Keratinocyte (primary cell): ENCODE measurements at regions not wholly inside any gene's neighbourhood (a gene's known extent, or its start where the extent isn't known, plus 50 kb on each side); places are given as distances from the start of the nearest gene placed in this dataset.
"Not testable (repeated sequence)": the region's sequence is repeated elsewhere in the genome, so short reads cannot be mapped to it uniquely, and the experiment has no call there.

Experiments
- DNase-seq: peaks from one replicate; pipeline ENCODE4 v3.0.0-alpha.2; 2011; ENCODE audit warnings: low read depth, missing footprints, low spot score
- FAIRE-seq: peaks from 2 replicates; lab custom pipeline; 2011; peaks lifted over from hg19 to GRCh38; lab: Jason Lieb, UNC
- H2AFZ ChIP-seq: 2 replicates; pipeline ENCODE4 v1.6.0; 2012; ENCODE audit warnings: low read length, control low read depth, inconsistent platforms; ENCODE audit not compliant: control insufficient read depth
- H3K27ac ChIP-seq: 2 replicates; pipeline ENCODE4 v1.5.1; 2011; ENCODE audit warnings: low read length; ENCODE audit not compliant: control insufficient read depth, insufficient read depth
- H3K27me3 ChIP-seq: 3 replicates; pipeline ENCODE4 v1.6.0; 2011; ENCODE audit warnings: low read length; ENCODE audit not compliant: control insufficient read depth, insufficient read depth; ENCODE audit errors: extremely low read depth
- H3K36me3 ChIP-seq, 2 experiments: 2 replicates in 1 of 2; 3 replicates in 1 of 2; pipeline ENCODE4 v1.5.1; 2011; ENCODE audit warnings: low read length in 2 of 2, mild to moderate bottlenecking in 1 of 2; ENCODE audit not compliant: control insufficient read depth in 2 of 2, insufficient read depth in 2 of 2; ENCODE audit errors: extremely low read depth in 1 of 2
- H3K4me1 ChIP-seq: 3 replicates; pipeline ENCODE4 v1.5.1; 2011; ENCODE audit warnings: low read length; ENCODE audit not compliant: control insufficient read depth, insufficient read depth; ENCODE audit errors: extremely low read depth
- H3K4me2 ChIP-seq: 3 replicates; pipeline ENCODE4 v1.6.0; 2011; ENCODE audit warnings: low read depth, low read length; ENCODE audit not compliant: control insufficient read depth, insufficient read depth; ENCODE audit errors: extremely low read depth
- H3K4me3 ChIP-seq, 3 experiments: fragments of 200-600 bp in 1 of 3; sonication (generic) in 1 of 3; 2 replicates in 2 of 3; 3 replicates in 1 of 3; pipeline ENCODE4 v1.5.1; 2011 to 2016; ENCODE audit warnings: low read length in 3 of 3, mild to moderate bottlenecking in 3 of 3, control low read depth in 2 of 3, inconsistent platforms in 1 of 3, low read depth in 1 of 3, mixed read lengths in 1 of 3, mixed run types in 1 of 3, moderate library complexity in 1 of 3; ENCODE audit not compliant: control insufficient read depth in 2 of 3, insufficient read depth in 2 of 3; ENCODE audit errors: extremely low read depth in 1 of 3
- H3K79me2 ChIP-seq: 2 replicates; pipeline ENCODE4 v1.6.0; 2012; ENCODE audit warnings: low read length; ENCODE audit not compliant: control insufficient read depth, insufficient read depth
- H3K9ac ChIP-seq: 3 replicates; pipeline ENCODE4 v1.6.0; 2011; ENCODE audit warnings: low read length; ENCODE audit not compliant: control insufficient read depth, insufficient read depth; ENCODE audit errors: extremely low read depth
- H3K9me1 ChIP-seq: 3 replicates; pipeline ENCODE4 v1.6.0; 2011; ENCODE audit warnings: low read length; ENCODE audit not compliant: control insufficient read depth, insufficient read depth; ENCODE audit errors: extremely low read depth
- H3K9me3 ChIP-seq: 2 replicates; pipeline ENCODE4 v1.5.1; 2012; ENCODE audit warnings: low read depth, low read length; ENCODE audit not compliant: control insufficient read depth
- H4K20me1 ChIP-seq: 3 replicates; pipeline ENCODE4 v1.6.0; 2011; ENCODE audit warnings: low read length; ENCODE audit not compliant: control insufficient read depth, insufficient read depth; ENCODE audit errors: extremely low read depth
- CTCF ChIP-seq, 3 experiments: IDR thresholded peaks in 1 of 3; conservative IDR thresholded peaks in 1 of 3; optimal IDR thresholded peaks in 1 of 3; 2 replicates in 2 of 3; 3 replicates in 1 of 3; pipeline versions ENCODE3 to v1.5.1; 2011; ENCODE audit warnings: low read length in 3 of 3, mild to moderate bottlenecking in 3 of 3, moderate library complexity in 2 of 3, control low read depth in 1 of 3, inconsistent platforms in 1 of 3; ENCODE audit not compliant: insufficient read depth in 2 of 3; ENCODE audit errors: extremely low read depth in 1 of 3
- EZH2 ChIP-seq: IDR thresholded peaks from one replicate; pipeline ENCODE4 v1.6.1; 2012; ENCODE audit warnings: inconsistent platforms, mild to moderate bottlenecking, low read length, moderate library complexity
- dilution Hi-C: fragments of 300-500 bp; cut with MboI; formaldehyde crosslinking; loops from one replicate; pipeline ENCODE4 v1.7.0; 2020; ENCODE audit warnings: low sequenced_read_pairs; ENCODE audit not compliant: extremely low pct_ligation_motif_present

DNA sequence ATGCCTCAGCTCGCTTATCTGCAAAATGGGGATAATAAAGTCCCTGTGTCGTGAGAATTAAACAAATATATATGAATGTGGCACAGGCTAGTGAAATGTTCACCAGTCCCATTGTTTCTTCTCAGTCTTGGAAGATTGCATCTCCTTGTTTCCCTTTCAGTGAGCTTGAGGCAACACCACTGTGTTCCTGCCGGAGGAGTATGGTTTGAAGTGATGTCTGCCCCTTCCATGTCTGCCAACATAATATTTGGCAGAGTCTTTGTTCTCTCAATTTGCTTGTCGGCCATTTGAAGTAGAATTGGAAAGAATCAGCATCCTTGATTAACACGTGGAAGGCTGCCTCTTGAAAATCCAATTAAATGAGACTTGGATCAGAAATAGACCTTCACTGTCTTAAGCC is 1088.5 kb upstream of the INTU start:
- no peak overlapping the region for H3K4me2 ChIP-seq
- no peaks in the 10 kb centered on the region for H3K9me3 ChIP-seq
- H3K79me2 ChIP-seq: no peaks in the 10 kb centered on the region
- H3K4me3 ChIP-seq: no peak overlapping the region
- no peaks in the 10 kb centered on the region for H3K27me3 ChIP-seq
- DNase-seq (no peak), FAIRE-seq (no peak)
- H3K36me3 ChIP-seq: no peaks in the 10 kb centered on the region
- H3K27ac ChIP-seq: no peak overlapping the region
- dilution Hi-C loops: no loop called here
- no peaks in the 10 kb centered on the region for H4K20me1 ChIP-seq
- H2AFZ ChIP-seq: no peak overlapping the region
- no peak overlapping the region for H3K9ac ChIP-seq
- no peaks in the 10 kb centered on the region for H3K9me1 ChIP-seq
- no peak for TF ChIP-seq CTCF (optimal IDR thresholded peaks at IDR 0.05 in 1 of 3, IDR thresholded peaks at IDR 0.05 in 1 of 3, conservative IDR thresholded peaks at IDR 0.05 in 1 of 3; ENCODE audit: extremely low read depth in 1 of 3, insufficient read depth in 2 of 3, low read length in 3 of 3)
- TF ChIP-seq EZH2: no peak
- no peaks in the 10 kb centered on the region for H3K4me1 ChIP-seq

DNA sequence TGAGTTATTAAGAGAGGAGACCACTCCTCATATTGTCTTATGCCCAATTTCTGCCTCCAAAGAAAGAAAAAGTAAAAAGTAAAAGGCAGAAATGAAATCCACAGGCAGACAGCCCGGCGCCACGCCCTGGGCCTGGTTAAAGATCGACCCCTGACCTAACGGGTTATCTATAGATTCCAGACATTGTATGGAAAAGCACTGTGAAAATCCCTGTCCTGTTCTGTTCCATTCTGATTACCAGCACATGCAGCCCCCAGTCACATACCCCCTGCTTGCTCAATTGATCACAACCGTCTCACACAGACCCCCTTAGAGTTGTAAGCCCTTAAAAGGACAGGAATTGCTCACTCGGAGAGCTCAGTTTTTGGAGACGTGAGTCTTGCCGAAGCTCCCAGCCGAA is 1086.6 kb upstream of the INTU start:
- H3K4me1 ChIP-seq, H3K9ac ChIP-seq, H3K27ac ChIP-seq, dilution Hi-C loops, DNase-seq, H3K36me3 ChIP-seq, H3K9me3 ChIP-seq, H3K79me2 ChIP-seq, H3K9me1 ChIP-seq, H3K4me2 ChIP-seq, H4K20me1 ChIP-seq, H2AFZ ChIP-seq, H3K27me3 ChIP-seq, FAIRE-seq, H3K4me3 ChIP-seq: not testable (repeated sequence)

DNA sequence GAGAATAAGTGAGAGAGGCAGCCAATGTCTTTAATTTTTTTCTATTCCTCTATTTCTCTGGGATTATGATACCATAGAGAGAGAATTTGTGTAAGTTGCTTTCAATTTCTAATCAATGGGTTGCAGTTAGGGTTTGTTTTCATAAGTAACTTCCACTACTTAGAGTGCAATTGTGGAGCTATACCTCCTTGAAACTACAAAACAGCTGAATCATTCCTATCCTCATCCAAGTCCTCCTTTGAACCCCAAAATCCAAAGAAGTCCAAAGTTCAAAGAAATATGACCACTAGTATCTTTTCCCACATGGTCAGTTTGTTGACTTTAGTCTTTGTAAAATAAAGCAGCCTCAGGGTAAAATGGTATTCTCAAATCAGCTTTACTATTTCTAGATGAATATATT is 1085.4 kb upstream of the INTU start:
- Histone ChIP-seq H3K27ac (no peak overlapping the region), H2AFZ (no peak overlapping the region), H3K4me1 (no peaks in the 10 kb centered on the region), H3K79me2 (no peaks in the 10 kb centered on the region), H3K9ac (no peak overlapping the region), H4K20me1 (no peaks in the 10 kb centered on the region), H3K9me1 (no peaks in the 10 kb centered on the region), H3K4me3 (no peak overlapping the region), H3K4me2 (no peak overlapping the region), H3K36me3 (no peaks in the 10 kb centered on the region), H3K27me3 (no peaks in the 10 kb centered on the region), H3K9me3 (no peaks in the 10 kb centered on the region)
- no peak for FAIRE-seq
- DNase-seq: no peak
- no peak for TF ChIP-seq EZH2
- TF ChIP-seq CTCF (optimal IDR thresholded peaks at IDR 0.05 in 1 of 3, IDR thresholded peaks at IDR 0.05 in 1 of 3, conservative IDR thresholded peaks at IDR 0.05 in 1 of 3; ENCODE audit: extremely low read depth in 1 of 3, insufficient read depth in 2 of 3, low read length in 3 of 3): no peak
- dilution Hi-C loops: no loop called here
